ENCODE measurements at regions not wholly inside any gene's neighbourhood (a gene's known extent, or its start where the extent isn't known, plus 50 kb on each side); places are given as distances from the start of the nearest gene placed in this dataset.

DNA sequence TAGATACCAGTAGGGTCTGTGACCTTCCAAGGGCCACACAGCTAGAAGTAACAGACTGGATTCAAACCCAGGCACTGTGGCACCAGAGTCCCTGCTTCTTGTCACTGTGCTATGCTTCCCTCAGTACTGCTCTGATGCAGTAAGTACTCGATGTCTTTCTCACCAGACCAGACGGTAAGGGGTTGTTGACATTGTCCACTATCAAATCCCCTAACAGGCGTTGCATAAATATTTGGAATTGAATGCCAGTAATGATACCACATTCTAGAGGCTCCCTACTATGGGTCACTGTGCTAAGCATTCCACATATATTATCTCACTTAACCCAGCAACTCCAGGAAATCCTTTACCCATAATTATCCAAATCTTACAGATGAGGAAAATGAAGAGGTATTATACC, 223.1 kb downstream of the C1D start:
- DNase-seq, result peak; percentile 9

DNA sequence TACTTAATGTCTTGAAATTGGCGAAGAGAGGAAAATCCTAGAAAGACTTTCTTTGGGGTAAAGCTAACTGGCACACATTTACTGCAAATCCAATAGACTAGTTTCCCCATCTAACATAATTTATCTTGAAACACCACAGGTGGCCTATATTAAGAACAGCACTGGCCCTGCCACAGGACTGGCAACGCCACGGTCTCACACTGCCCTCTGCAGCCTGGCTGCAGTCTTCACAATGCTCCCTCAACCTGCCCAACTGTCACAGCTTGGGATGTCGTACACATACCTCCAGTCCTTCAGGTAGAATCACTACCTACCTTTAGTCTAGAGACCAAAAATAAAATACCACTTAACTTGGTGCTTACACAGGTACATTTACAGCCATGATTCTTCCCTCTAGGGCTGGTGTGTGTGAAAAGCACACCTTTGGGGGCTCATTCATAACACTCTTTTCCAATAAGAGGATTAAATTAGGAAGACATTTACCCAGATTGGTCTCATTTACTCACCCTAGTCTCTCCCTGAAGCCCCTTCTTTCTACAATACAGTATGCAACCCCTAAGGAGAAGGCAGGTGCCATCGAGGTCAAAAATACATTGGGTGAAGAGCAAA, 222.2 kb downstream of the C1D start:
- peak; percentile 68 for DNase-seq

DNA sequence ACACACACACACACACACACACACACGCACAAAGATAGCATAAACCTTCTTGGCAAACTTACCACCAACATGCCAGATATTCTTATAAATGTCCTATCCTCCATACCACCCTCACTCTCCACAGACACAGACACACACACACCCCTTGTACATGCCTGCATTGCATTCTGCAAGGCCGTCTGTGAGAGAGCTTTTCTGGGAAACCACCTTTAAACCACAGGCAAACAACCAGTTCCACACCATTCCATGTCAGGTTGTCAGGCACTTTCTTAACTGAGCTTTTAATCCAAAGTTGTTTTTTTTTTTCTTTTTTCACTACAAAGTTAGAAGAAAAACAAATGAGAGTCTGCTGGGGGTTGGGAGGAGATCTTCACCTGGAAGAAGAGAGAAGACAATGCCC, 221.1 kb downstream of the C1D start:
- DNase-seq, result no peak

DNA sequence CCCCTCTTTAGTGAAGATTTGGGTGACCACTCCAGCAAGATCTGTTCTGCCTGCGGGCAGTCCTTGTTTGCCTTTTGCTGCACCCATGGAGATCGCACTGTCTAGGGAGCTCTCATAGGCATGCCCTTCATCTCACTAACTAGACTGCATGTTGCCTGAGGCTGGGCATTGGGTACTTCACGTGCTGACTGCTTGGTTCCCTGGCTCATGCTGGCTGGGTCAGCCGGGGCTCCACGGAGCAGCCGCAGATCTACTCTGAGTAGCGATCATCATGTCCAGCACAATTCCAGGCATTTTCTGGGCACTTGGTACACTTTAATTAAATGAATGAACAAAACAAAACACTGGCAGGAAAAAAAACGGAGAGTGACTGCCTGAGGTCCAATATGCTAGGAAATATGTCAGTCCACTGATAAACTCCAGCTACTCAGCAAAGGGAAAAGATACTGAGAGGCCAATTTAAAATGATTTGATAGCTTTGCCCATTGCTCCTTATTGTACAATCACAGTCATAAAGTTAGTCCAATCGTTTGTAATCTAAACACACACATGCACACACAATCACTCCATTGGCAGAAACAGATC, 220.3 kb downstream of the C1D start:
- DNase-seq, result no peak

DNA sequence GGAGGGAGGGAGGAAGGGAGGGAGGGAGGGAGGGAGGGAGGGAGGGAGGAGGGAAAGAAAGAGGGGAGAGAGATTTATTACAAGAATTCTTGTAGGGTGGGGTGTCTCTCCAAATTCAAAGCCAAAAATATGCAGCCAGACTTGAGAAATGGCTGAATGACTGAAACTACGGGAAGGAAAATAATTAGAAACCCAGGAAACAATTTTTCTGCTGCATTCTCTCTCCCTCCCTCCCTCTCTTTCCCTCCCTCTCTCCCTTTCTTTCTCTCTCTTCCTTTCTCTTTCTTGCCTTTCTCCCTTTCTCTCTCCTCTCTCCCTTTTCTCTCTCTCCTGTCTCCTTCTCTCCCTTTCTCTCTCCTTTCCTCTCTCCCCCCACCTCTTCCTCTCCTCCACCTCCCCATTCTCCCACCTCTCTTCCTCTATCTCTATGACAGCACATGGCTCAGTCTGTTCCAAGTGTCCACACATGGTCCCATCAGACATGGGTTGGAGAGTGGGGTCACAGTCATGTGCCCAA, 218.7 kb downstream of the C1D start:
- DNase-seq, result no peak

DNA sequence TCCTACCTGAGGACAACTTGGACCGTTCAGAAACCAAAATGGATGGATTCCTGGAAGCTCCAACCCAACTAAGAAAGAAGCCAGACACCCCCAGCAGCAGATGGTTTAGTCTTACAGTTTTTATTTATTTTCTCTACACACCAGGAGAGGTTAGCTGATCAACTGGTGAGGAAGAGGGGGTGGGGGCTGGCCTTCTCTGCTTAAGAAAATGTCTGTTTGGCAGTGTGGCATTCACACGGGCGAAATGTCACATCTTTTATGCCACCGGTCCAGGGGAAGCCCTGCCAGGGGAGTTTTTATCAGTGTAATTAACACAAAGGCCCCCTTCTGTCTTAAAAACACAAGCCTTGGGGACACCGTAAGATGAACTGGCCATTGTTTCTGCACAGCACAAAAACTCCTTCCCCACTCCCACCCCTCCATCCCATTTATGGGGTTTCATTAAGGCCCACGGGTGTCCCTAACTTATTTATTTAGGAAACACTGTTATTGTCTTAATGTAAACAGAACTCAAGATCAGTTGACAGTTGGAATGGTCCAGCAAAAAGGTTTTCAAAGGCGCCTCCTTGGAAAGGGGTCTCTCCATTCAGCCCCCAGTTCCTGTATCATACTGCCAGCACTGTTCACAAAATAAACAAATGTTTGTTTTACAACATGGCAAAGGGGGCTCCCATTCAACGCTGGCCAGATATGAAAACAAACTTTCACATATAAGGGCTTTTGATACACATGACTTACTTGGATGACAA, 217.0 kb downstream of the C1D start:
- no peak for DNase-seq

DNA sequence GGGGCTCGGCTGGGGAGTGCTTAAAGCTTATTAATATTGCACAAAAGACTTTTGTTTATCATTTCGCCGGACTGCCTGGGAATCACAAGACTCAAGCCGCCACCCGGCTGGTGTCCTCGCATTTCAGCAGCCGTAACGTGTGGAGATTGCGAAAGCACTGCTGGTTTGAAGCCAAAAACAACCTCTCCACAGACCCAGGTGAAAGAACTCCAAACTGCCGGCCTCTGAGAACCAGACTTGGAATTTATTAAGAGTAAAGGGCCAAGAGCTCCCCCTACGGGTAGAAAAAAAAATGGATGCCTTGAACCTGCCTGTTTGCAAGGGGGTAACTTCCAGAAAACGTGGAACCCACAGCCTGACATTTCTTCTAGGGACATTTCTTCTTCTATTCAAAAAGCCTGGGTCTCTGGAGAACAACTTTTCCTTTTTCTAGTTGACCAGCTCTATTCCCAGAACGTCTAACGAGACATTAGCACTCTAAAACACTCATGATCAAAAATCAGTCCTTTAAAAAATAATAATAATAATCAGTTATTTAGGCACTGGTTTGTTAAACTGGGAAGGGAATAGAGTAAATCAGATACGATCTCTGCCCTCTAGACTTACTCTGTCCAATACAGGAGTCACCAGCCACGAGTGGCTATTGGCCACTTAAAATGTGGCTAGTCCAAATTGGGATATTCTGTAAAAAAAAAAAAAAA, 216.3 kb downstream of the C1D start:
- peak; percentile 77 for DNase-seq

DNA sequence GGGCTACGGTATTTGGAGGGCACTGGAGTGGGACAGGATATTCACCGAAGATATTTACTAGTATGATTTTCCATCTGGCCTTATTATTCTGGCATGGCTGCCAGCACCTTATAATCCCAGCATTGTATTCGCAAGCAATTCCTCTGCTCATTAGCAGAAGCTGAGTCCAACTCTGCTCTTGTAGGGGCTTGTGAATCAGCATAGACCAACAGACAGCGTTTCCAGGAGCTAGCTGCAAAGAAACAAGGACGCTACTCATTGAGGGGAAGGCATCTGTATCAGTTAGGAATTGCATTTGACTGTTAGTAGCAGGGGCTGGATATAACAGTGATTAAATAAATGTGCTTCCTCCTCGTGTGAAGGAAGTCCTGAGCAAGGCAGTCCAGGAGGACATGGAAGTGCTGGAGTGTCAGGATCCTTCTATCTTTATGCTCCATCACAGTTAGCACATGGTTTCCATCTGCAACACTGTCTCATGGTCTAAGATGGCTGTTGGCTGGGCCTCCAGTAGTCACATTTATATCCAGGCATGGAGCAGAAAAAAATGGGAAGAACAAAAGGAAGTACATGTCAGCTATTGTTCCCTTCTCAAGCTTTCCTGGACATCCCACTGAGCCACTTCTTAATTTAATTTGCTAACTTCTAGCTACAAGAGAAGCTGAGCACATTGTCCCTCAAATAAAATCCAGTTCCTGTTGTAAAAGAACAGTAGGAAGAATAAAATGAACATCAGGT, 214.1 kb downstream of the C1D start:
- no peak for DNase-seq

DNA sequence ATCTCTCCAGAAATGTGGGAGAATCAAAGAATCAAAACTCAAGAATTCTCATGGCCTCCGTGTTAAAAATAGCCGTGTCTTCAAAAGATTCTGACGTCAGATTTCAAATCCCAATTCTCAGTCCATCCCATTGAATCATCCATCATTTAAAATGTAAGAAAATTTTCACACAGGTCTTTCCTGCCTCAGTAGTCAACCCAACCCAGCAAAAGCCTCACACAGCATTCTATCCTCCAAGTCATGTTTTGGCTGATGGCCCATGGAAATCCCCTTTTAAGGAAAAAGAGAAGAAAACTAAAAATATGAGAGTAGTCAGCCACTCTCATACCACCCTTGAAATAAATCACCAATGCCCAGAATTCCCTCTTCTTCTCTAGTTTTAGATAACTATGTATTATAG, 211.8 kb downstream of the C1D start:
- peak; percentile 15 for DNase-seq

DNA sequence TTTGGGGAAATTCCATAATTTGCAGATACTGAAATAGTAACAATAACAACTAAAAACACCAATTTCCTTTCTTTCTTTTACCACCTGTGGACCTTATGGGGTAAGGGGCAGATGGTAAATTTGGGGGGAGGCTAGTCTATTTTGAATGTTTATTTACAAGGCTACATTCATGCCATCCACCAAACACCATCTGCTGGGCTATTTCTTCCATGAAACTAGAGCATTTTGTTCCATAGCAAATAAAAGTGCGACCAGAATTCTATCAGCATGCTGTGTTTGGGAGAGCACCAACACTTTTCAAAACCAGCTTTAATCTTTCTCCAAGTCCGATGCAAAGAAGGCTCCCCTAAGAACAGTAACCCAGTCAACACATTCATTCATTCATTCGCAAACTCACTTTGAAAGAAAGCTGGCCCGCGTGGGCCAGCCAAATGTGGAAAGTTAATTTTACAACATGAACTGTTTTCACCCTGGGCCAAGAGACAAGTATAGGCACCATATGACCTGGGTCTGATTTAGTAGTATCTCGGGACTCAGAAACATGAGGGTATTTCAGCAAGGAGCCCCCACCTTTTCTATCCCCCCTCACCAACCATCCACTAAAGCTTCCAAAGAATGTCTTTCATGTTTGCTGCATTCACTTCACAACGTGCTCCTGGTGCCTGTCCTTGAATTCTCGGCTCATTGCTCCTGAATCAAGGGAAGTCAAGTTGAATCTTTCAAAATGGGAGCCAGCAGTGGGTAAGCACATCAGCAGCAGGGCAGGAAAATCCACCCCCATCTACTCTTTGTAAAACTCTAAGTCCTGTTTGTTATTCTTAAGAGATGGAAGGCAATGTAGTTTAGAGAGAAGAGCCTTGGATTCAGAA, 210.6 kb downstream of the C1D start:
- DNase-seq, result no peak

DNA sequence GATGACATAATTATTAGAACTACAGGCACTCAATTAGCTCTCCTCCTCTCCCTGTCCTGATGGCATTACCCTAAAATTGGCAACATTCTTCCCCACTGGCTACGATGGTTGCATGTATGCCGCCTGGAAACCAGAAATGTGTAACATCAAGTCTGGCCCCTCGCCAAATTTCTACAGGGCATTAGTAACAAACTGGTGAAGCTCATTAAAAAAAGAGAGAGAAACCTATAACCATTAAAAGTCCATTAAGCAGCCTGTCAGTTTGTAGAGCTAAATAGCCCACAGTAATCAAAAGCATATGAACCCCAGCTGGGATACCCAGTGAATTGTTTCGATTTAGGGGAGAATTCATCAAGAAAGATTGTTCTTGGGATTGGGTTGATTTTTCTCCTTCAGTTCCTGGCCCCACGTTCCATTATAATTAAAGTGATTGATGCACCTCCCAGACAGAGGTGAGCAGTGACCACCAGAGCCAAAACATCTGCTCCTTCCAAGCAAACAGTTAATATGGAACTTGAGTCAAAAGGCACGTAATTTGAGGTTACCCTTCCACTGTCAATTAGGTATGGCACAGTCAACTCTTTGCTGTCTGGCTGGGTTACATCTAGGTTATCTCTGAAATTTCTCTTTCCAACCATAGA, 208.6 kb downstream of the C1D start:
- peak; percentile 6 for DNase-seq

DNA sequence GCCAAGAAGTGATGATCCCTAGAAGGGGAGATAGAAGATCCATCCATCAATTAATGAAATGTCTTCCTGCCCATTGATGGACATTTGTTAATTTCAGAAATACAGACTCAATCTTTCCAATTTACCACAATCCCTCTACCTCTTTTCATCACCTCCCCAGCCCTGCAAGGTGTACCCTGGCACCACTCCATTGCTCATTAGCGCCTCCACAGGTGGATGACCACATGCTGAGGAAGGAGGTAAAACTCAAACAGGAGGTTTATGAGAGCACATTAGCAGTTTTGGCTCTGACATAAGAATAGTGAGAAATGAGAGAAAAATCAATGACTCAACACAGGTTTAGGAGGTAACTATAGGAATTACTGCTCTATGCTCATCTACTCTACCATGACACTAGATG, 208.0 kb downstream of the C1D start:
- no peak for DNase-seq

DNA sequence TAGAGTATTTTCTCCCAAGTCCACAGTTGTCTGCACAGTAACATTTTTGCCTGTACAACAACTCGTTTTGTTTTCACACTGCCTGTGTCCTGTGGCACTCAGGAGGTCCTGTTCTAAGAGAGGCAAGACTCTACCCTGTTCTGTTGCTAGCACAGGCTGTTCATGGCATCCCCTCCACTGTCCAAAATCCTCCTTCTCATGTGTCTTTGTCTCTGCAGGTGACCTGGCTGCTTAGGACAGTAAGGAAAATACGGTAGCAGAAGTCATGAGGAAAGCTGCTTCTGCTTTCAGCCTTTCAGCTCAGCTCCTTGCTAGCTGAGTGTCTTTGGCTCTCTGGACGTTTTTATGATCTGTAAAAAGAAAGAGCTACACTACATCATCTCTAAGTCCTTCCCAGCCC, 205.9 kb downstream of the C1D start:
- DNase-seq, result no peak

DNA sequence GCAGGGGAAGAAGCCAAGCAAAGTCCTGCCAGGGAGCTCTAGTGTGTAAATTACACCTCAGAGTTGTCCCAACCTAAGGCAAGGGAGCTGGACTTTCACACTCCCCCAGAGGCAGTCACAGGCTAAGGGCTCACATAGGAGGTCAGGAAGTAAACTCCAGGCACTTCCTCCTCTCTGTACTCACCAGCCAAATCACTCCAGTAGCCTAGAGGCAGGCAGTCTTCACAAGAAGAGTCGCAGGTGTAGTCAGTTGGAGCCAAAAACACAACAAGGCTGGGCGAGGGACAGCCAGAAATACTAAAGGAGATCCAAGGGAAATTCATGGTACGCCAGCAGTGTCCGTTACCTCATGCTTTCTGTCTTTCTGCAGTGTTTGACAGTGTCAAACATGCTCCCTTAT, 205.0 kb downstream of the C1D start:
- DNase-seq, result no peak

DNA sequence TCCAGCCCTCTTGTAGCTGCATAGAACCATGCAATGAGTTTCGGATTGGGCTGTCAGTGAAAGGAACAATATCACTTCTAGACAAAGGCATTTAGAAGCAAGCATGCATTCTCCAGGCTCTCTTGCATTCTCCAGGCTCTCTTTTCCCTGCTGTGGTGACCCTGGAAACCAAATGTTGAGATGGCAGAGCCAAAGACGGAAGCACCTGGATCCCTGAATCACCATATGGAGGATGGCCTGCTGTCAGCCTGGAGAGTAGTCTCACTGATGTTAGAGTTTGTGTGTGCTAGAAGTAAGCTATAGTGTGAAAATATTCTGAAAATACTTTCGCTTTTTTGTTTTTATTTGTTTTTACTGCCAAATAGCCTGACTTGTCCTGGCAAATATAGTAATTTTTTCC, 203.9 kb downstream of the C1D start:
- no peak for DNase-seq

DNA sequence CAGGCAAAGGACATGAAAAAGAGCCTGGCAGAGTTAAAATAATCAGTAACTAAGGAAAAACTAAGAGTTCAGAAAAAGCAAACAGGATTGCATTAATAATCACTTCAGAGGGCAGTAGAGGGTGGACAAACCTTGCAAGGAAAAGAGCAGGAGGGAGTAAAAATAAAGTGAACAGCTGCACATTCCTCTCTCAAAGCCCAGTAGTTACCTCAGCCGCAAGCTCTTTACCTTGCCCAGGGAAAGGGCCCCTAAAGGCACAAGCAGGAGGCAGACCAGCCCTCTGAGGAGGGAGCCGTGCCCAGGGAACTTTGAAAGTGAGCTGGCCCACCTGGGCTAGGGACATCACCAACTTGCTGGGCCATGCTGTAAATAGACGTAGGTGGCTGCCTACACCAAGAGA, 196.9 kb downstream of the C1D start:
- no peak for DNase-seq

DNA sequence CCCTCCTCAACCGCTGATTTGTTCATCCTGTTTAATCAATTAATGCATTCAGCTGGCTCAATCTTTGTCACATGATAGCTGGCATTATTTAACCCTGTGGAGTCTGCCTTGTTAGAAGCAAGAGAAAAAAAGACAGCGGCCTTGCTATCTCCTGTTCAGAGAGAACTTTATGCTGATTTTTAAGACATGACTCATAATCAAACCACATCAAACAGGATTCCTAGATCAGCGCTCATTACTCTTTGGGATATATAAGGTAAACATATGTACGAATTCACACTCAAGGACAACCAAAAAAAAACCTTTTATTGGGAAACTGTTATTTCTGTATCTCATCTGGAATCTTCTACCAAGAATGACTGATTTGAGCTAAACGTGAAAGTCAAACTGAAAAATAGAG, 195.1 kb downstream of the C1D start:
- DNase-seq, result peak; percentile 40

DNA sequence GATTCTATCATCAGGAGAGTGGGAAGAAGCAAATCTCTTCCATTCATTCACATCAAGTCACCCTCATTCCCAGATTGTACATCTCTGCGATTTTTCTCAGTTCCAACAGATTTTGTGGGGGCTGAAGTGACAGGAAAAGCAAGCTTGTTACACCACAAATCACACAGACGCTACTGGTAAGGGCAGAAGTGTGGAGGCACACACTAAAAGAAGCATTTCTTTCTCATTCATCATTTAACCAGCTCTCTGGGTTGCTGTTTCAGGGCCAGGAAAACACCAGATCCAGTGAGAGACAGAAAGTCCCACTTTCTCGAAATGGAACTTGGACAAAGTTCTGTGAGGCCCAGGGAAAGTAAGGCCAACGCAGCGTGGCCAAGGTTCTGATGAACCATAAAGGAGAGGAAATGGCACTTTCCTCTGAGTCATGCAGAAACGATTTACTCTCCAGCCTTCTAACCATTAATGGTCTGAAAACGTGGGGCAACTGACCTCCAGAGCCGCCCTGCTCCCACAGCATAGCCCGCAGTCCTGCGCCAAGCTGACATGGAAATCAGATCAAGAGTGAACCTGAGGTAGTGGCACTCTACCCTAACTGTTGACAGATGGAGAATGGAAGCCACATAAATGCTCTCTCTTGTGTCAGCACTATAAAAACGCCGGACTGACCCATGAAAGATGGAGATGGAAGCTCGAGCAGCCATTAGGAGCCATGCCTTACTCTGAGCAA, 191.0 kb downstream of the C1D start:
- DNase-seq, result peak; percentile 41

DNA sequence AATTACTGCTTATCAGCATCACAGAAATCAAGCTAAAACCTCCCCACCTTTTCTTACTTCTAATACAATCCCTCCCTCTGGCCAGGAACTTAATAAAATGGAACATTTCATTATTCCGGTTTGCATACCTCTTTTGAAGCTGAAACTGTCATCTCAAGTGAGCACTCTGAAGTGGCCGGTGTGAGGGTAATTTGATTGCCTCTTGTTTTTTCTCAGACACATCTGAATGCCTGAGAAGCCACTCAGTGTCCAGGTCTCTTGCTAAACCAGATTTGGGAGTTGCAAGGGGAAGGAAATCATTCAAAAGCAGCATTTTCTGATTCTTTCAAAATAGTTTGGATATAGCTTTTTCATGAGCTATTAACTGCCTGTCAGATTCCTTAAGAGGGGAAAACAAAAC, 190.3 kb downstream of the C1D start:
- DNase-seq, result no peak

DNA sequence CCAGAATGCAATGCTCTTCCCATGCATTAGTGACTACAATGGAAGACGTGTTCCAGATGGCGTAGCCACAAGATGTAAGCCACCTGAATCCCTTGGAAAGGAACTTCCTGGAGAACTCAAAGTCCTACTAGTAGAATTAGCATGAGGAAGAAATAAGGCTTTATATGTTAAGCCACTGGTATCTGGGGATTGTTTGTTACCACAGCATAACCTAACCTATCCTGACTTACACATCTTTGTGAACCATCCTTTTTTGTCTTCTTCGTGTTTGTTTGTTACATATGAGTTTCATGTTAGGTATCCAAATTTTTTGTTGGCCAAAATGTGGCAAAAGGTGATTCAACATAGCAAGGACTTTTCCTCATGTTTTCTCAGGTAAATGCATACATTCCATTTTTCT, 188.9 kb downstream of the C1D start:
- no peak for DNase-seq
